ENCODE measurements at regions not wholly inside any gene's neighbourhood (a gene's known extent, or its start where the extent isn't known, plus 50 kb on each side); places are given as distances from the start of the nearest gene placed in this dataset.
"Not testable (repeated sequence)": the region's sequence is repeated elsewhere in the genome, so short reads cannot be mapped to it uniquely, and the experiment has no call there.

DNA sequence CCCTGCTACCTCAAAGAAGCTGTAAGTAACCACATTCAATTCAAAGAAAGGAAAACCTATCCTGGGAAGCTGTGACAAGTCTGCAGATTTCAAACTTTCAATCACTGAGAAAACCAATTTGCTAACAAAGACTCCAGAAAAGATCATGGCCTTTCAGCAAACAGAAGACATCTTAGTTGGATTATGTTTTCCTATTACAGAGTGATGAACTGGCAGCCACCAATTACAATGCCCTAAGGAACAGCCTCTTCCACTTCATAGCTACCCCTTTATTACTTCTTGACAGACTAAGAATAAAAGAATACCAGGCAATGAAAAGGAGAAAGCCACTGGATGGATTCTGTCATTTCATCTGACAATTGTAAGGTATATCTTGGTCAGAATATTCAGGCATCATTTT, 128.2 kb upstream of the RASEF start:
- DNase-seq (ENCODE audit: low read depth) = no peak
- no peak overlapping the region for H3K4me3 ChIP-seq (replicated peaks; ENCODE audit: low read depth, low read length)
- TF ChIP-seq, protein P1, sequence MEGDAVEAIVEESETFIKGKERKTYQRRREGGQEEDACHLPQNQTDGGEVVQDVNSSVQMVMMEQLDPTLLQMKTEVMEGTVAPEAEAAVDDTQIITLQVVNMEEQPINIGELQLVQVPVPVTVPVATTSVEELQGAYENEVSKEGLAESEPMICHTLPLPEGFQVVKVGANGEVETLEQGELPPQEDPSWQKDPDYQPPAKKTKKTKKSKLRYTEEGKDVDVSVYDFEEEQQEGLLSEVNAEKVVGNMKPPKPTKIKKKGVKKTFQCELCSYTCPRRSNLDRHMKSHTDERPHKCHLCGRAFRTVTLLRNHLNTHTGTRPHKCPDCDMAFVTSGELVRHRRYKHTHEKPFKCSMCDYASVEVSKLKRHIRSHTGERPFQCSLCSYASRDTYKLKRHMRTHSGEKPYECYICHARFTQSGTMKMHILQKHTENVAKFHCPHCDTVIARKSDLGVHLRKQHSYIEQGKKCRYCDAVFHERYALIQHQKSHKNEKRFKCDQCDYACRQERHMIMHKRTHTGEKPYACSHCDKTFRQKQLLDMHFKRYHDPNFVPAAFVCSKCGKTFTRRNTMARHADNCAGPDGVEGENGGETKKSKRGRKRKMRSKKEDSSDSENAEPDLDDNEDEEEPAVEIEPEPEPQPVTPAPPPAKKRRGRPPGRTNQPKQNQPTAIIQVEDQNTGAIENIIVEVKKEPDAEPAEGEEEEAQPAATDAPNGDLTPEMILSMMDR (IDR thresholded peaks at IDR 0.05; ENCODE audit: low read length, missing control alignments) = no peak

DNA sequence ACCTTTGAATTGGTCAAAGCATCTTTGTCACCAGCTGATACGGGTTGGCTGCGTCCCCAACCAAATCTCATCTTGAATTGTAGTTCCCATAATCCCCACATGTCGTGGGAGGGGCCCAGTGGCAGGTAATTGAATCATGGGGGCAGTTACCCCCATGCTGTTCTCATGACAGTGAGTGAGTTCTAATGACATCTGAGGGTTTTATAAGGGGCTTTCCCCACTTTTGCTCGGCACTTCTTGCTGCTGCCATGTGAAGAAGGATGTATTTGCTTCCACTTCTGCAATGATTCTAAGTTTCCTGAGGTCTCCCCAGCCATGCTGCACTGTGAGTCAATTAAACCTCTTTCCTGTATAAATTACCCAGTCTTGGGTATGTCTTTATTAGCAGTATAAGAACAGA, 126.1 kb upstream of the RASEF start:
- not testable (repeated sequence) for DNase-seq (ENCODE audit: low read depth); H3K4me3 ChIP-seq (replicated peaks; ENCODE audit: low read depth, low read length)

DNA sequence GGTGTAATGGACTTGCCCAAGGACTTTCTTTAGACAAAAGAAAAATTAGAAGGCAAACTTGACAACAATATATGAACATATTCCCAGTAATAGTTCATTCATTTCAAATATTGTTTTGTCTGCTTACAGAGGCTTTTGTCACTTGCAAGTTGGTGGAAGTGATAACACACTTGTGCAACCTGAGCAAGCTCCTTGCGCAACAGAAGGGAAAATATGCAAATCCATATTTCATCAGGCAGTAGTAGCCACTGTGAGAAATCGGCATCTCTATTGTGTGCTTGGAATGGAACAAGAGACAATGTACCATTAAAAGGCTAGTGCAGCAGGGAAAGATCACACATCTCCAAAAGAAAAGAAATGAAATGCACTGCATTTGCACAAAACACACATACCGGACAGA, 125.3 kb upstream of the RASEF start:
- TF ChIP-seq, protein P1 (IDR thresholded peaks at IDR 0.05; ENCODE audit: low read length, missing control alignments) = no peak
- peak; percentile 19 for DNase-seq (ENCODE audit: low read depth)

DNA sequence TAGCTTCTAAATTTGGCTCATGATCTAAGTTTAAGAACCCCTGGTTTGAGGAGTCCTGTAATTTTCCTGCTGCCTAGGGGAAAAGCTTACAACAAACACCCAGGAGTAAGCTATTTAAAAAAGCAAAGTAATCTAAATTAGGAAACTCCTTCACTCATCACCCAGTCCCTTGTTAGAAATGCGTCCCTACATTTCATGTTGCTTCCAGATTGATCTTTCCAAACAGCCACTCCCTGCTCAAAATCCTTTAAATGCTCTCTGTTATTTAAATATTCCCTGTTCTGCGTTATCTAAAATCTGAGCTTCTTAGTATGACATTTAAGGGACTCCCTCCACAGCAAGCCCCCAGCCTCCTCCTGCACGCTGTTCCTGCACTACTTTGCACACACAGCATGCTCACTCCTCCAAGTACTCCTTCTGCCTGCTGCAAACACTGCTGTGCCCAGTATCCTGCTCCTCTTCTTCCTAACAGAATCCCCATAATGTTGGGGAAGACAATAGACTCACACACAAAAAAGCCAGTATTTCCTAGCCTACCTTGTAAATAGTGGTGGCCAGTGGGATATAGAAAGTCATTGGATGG, 123.3 kb upstream of the RASEF start:
- no peak for DNase-seq (ENCODE audit: low read depth)
- TF ChIP-seq, protein P1 (IDR thresholded peaks at IDR 0.05; ENCODE audit: low read length, missing control alignments) = no peak
- H3K4me3 ChIP-seq (replicated peaks; ENCODE audit: low read depth, low read length) = no peak overlapping the region

More for the DNA sequence above, 125.3 kb upstream of the RASEF start:
- no peak overlapping the region for H3K4me3 ChIP-seq (replicated peaks; ENCODE audit: low read depth, low read length)

DNA sequence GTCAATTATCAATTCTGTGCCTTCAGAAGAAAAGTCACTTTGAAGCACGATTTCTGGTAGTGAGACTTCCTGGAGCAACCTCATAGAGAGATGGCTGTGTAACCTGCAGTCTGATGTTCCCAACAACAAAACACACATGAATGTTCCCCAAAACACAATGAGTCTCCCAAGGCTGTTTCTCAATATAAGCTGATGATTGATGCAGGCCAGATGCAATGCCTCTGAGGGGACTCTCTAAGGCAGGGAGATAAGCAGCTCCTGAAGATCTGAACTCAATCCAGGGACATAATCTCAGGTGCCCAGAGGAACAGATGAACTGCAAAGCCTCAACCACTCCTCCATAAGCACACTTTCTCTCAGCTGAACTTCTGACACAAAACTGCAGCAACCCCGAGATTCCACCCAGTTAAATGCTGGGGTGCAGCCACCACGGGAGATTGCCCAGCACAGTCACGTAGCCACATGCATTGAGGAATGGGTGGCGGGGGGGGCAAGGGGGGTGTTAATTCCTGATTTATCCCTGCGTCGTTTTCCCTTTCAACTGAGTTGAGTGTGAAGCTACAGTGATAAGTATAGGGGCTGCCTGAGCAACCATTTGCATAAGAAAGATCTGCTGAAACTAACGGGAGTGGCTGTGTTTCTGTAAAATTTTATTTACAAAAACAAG, 122.7 kb upstream of the RASEF start:
- no peak overlapping the region for H3K4me3 ChIP-seq (replicated peaks; ENCODE audit: low read depth, low read length)
- TF ChIP-seq, protein P1 (IDR thresholded peaks at IDR 0.05; ENCODE audit: low read length, missing control alignments) = no peak
- no peak for DNase-seq (ENCODE audit: low read depth)

GRCh38 chr9:83183621-83184020, 120.7 kb upstream of the RASEF start:
- no peak overlapping the region for H3K4me3 ChIP-seq (replicated peaks; ENCODE audit: low read depth, low read length)
- TF ChIP-seq, protein P1 (IDR thresholded peaks at IDR 0.05; ENCODE audit: low read length, missing control alignments) = no peak
- DNase-seq (ENCODE audit: low read depth) = no peak

DNA sequence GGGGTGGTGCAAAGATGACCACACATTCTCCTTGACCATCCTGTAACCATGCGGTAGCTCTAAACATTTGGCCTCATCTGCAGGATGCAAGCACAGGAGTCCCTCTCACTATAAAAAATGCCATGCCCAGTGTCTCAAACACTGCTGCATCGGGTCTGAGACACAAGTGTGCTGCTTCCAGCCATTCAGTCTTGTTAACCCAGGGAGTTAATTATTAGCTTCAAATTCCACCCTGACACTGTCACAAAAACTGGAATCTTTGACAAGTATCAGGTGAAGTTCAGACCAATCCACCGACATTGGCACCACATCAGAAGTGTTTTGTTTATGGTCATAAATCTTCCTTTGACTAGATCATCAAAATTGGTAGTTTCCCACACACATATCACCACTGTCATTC, 119.1 kb upstream of the RASEF start:
- TF ChIP-seq, protein P1 (IDR thresholded peaks at IDR 0.05; ENCODE audit: low read length, missing control alignments) = no peak
- H3K4me3 ChIP-seq (replicated peaks; ENCODE audit: low read depth, low read length) = no peak overlapping the region
- no peak for DNase-seq (ENCODE audit: low read depth)

Data from fibroblast of pulmonary artery (primary cell).